SK-N-MC (cell line): ENCODE measurements at regions not wholly inside any gene's neighbourhood (a gene's known extent, or its start where the extent isn't known, plus 50 kb on each side); places are given as distances from the start of the nearest gene placed in this dataset.

Source experiments
- DNase-seq: peaks from one replicate; pipeline ENCODE4 v3.0.0-alpha.2; 2011; ENCODE audit warnings: low read depth, low spot score
- H3K27ac ChIP-seq: fragments of 200-600 bp; sonication (generic); 2 replicates; pipeline ENCODE4 v1.5.1; 2016; ENCODE audit warnings: mixed run types
- H3K36me3 ChIP-seq: fragments of 200-600 bp; sonication (generic); 2 replicates; pipeline ENCODE4 v1.6.1; 2017; ENCODE audit warnings: antibody characterized with exemption, low read length, mixed read lengths; ENCODE audit not compliant: insufficient read depth
- H3K4me3 ChIP-seq: fragments of 200-600 bp; sonication (generic); 2 replicates; pipeline ENCODE4 v1.5.1; 2016
- H3K9ac ChIP-seq: fragments of 200-600 bp; sonication (generic); 2 replicates; pipeline ENCODE4 v1.8.0; 2017; ENCODE audit warnings: mixed run types, mixed read lengths; ENCODE audit not compliant: insufficient read length
- H3K9me3 ChIP-seq: fragments of 200-600 bp; sonication (generic); 2 replicates; pipeline ENCODE4 v1.6.1; 2017; ENCODE audit warnings: low read depth, mild to moderate bottlenecking, antibody characterized with exemption, low read length, moderate library complexity, mixed read lengths
- EZH2 ChIP-seq: fragments of 200-600 bp; sonication (generic); IDR thresholded peaks from one replicate; pipeline ENCODE4 v1.6.1; 2017; ENCODE audit warnings: antibody characterized with exemption
- FOXP2 ChIP-seq: optimal IDR thresholded peaks from 2 replicates; pipeline ENCODE3; 2011; ENCODE audit warnings: mild to moderate bottlenecking, moderate library complexity; ENCODE audit not compliant: insufficient read depth; ENCODE audit errors: extremely low read length, control extremely low read depth
- POLR2AphosphoS5 ChIP-seq: IDR thresholded peaks from 2 replicates; pipeline ENCODE4 v1.6.1; 2012; ENCODE audit warnings: mild to moderate bottlenecking, low read depth, low read length, borderline replicate concordance

- TF ChIP-seq FOXP2, result no peak
- TF ChIP-seq EZH2, result no peak
- TF ChIP-seq POLR2AphosphoS5, result no peak
- Histone ChIP-seq H3K9me3 (no peaks in the 10 kb centered on the region), H3K27ac (no peak overlapping the region), H3K36me3 (no peaks in the 10 kb centered on the region), H3K9ac (no peak overlapping the region), H3K4me3 (no peak overlapping the region)
- no peak for DNase-seq
Observed at GRCh38 chr3:35389907-35390306, 249.4 kb upstream of the ARPP21 start.

- no peak for DNase-seq
- Histone ChIP-seq H3K27ac (no peak overlapping the region), H3K4me3 (no peak overlapping the region), H3K36me3 (no peaks in the 10 kb centered on the region), H3K9me3 (no peaks in the 10 kb centered on the region), H3K9ac (no peak overlapping the region)
- no peak for TF ChIP-seq POLR2AphosphoS5
- no peak for TF ChIP-seq FOXP2
- TF ChIP-seq EZH2, result no peak
Observed at GRCh38 chr3:35392187-35392586, 247.1 kb upstream of the ARPP21 start.

DNA sequence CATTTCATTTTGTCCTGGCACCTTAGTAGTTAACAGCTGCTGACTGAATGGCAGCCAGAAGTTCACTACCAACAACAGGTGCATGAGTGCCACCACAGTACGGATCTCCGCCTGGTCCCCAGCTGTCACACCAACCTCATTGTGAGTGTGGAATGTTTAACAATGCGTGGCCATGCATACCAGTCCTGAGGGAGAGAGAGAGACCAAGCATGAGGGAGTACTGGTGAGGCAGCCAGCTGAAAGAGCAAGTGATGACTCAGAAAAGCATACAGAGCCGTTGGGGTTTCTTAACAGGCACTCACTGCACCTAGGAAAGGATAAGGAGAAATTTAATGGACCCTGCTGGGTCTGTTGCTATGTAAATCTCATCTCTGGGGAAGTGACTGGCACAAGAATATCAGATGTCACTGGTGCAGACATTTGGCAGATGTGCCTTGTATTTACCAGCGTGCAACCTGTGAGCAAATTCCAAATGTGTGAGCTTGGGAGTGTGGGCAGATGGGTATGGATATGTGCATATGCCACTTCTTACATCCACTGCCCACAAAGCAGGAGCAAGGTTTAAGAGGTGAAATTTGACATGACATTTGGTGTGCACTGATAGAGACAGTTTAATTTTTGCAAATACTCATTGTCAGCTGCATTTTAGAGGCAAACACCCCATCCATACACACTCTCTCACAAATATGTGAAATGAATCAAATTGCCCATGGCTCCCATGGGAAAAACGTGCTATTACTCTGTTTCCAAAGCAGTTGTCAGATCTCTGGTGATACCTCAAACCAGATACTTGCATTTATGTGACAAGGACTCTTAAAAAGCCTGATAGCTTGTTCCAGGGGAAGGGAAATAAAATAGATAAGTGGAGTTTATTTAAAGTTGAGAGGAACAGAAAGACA is 245.2 kb upstream of the ARPP21 start:
- TF ChIP-seq EZH2, result no peak
- TF ChIP-seq FOXP2, result no peak
- TF ChIP-seq POLR2AphosphoS5, result no peak
- H3K9ac ChIP-seq, result no peak overlapping the region
- H3K4me3 ChIP-seq, result no peak overlapping the region
- H3K36me3 ChIP-seq, result no peaks in the 10 kb centered on the region
- H3K9me3 ChIP-seq, result no peaks in the 10 kb centered on the region
- H3K27ac ChIP-seq, result no peak overlapping the region
- DNase-seq, result no peak

DNA sequence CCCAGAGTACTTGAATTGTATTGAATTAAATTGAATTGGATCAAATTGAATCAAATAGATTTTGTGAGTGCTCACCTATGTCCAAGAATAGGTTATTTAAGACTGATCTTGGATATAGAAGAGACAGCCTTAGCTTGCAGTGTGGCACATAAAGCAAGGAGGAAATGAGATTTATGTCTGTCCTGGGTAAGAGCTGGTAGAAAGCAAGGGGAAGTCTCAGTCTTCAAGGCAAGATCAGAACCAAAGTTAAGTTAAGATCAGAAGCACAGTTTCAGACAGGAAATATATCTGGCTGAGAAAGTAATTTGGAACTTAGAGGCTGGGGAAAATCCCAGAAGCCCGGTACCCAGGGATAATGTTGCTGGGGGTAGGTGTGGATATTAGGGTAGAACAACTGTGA is 244.4 kb upstream of the ARPP21 start:
- H3K36me3 ChIP-seq, result no peaks in the 10 kb centered on the region
- DNase-seq, result no peak
- H3K9ac ChIP-seq, result no peak overlapping the region
- no peak for TF ChIP-seq FOXP2
- TF ChIP-seq POLR2AphosphoS5, result no peak
- TF ChIP-seq EZH2, result no peak
- no peak overlapping the region for H3K4me3 ChIP-seq
- H3K27ac ChIP-seq, result no peak overlapping the region
- H3K9me3 ChIP-seq, result no peaks in the 10 kb centered on the region

DNA sequence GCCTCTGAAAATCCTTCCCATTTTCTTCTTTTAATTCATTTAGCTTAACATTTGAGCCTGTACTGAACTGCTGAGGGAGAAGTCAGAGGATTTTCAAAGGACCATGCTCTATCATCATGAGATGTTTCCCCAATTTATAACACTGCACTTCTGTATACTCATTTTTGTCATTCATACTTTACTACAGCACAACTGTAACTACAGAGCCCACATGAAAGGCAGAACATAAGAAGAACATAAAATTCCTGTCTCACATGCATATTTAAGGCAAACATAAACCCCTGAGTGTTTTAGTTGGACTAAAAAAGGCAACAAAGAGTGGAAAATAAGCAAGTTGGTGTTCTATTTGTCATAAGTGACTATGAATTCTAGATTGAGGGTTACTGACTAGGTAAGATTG is 237.7 kb upstream of the ARPP21 start:
- DNase-seq, result no peak
- Histone ChIP-seq H3K9me3 (no peaks in the 10 kb centered on the region), H3K9ac (no peak overlapping the region), H3K4me3 (no peak overlapping the region), H3K36me3 (no peaks in the 10 kb centered on the region), H3K27ac (no peak overlapping the region)
- TF ChIP-seq FOXP2, result no peak
- no peak for TF ChIP-seq EZH2
- TF ChIP-seq POLR2AphosphoS5, result no peak

DNA sequence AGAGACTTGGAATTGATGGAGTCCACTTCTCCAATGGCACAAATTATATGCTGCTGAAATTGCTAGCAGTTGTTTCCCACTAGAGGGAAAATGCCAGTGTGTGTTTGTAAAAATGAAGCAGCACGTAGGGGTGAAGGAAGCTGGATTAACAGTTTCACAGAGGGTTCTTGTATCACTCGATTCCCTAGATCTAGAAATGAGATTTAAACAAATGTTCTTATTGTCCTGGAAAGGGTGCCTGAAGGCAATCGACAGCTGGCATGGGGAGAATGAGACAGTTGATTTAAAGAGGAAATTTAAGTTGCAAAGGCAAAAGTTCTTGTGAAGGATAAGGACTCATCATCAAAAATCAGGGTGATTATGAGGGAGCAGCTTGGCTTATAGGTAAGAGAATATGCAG is 234.8 kb upstream of the ARPP21 start:
- Histone ChIP-seq H3K36me3 (no peaks in the 10 kb centered on the region), H3K4me3 (peak overlapping the region; percentile 36; the same call in 1 of the 2 replicates), H3K9ac (no peak overlapping the region), H3K9me3 (no peaks in the 10 kb centered on the region), H3K27ac (peak overlapping the region; percentile 64; the same call in 1 of the 2 replicates)
- TF ChIP-seq EZH2 (no peak), FOXP2 (no peak), POLR2AphosphoS5 (no peak)
- no peak for DNase-seq

DNA sequence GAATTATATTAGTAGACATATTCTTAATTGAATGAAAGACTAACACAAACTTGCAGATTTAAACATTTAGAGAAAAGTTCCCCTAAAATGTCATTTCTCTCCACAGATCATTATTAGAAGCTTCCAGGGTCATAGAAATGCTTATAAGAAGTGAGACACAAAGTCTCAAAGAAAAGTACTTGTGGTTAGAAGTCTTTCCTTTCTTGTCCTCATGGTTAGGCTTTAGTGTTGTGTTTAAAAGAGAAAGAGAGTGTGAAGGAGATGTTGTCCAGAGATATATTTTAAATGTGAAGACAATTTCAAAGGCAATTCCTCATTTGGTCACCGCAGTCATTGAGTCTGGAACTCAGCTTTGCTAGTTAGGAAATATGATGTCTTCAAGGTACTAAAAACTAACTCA is 230.4 kb upstream of the ARPP21 start:
- H3K9me3 ChIP-seq, result no peaks in the 10 kb centered on the region
- TF ChIP-seq POLR2AphosphoS5, result no peak
- no peak for TF ChIP-seq FOXP2
- TF ChIP-seq EZH2, result no peak
- no peaks in the 10 kb centered on the region for H3K36me3 ChIP-seq
- H3K9ac ChIP-seq, result no peak overlapping the region
- no peak overlapping the region for H3K4me3 ChIP-seq
- no peak overlapping the region for H3K27ac ChIP-seq
- DNase-seq, result no peak

DNA sequence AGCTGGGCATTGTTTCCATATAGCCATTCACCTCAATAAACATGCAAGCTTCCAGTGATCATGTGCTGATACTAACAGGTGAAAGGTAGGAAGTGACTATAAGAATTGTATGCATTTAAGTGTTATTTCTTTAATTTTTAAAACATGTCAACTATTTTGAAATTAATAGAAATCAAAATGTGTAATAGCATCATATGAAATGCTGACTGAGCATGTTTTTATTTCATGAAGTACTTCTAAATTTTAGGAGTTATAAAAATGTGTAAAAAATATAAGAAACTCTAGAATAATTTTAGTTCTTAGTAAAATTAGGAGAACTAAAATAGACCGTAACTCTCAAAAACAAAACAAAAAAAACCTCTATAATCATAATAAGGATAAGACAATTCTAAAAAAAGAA is 229.3 kb upstream of the ARPP21 start:
- Histone ChIP-seq H3K27ac (no peak overlapping the region), H3K4me3 (no peak overlapping the region), H3K9me3 (no peaks in the 10 kb centered on the region), H3K9ac (no peak overlapping the region), H3K36me3 (no peaks in the 10 kb centered on the region)
- TF ChIP-seq POLR2AphosphoS5 (no peak), FOXP2 (no peak), EZH2 (no peak)
- no peak for DNase-seq

DNA sequence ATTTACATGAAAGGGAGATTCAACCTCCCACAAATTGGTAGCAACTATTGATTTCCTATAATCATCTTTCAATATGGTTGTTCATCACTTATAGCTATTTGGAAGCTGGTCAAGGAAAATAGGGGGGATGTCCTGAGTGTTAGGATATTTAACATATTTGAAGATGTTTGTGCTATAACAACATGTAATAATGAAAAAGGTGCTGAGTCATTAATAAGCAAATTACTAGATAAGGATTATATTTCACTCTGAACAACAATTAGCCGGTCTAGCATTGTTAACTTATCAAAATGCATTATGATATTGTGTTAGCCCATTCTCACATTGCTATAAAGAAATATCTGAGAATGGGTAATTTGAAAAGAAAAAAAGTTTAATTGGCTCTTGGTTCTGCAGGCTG is 225.8 kb upstream of the ARPP21 start:
- TF ChIP-seq POLR2AphosphoS5, result no peak
- no peak for TF ChIP-seq FOXP2
- no peak for TF ChIP-seq EZH2
- Histone ChIP-seq H3K9me3 (no peaks in the 10 kb centered on the region), H3K27ac (no peak overlapping the region), H3K36me3 (no peaks in the 10 kb centered on the region), H3K4me3 (no peak overlapping the region), H3K9ac (no peak overlapping the region)
- DNase-seq, result no peak
